H1 (cell line): ENCODE measurements at regions not wholly inside any gene's neighbourhood (a gene's known extent, or its start where the extent isn't known, plus 50 kb on each side); places are given as distances from the start of the nearest gene placed in this dataset.

Experiments
- CHD2 ChIP-seq: IDR thresholded peaks from 2 replicates; pipeline ENCODE4 v1.6.1; 2012; ENCODE audit warnings: low read length, improper control_type of control experiment
- CTCF ChIP-seq, 3 experiments: IDR thresholded peaks; 1 replicate in 2 of 3; 2 replicates in 1 of 3; pipeline versions ENCODE4 v1.5.1 to v1.6.1; 2011; ENCODE audit warnings: low read length in 3 of 3, mild to moderate bottlenecking in 3 of 3, inconsistent platforms in 2 of 3, low read depth in 1 of 3, moderate library complexity in 1 of 3; ENCODE audit not compliant: insufficient read depth in 1 of 3; ENCODE audit errors: control extremely low read depth in 1 of 3
- KDM1A ChIP-seq: fragments of 200-600, 300-600 bp; sonication (generic); IDR thresholded peaks from 2 replicates; pipeline ENCODE4 v1.7.1; 2016; ENCODE audit warnings: mild to moderate bottlenecking, low read length, borderline replicate concordance
- POLR2A ChIP-seq, 2 experiments: IDR thresholded peaks; 1 replicate in 1 of 2; 2 replicates in 1 of 2; pipeline ENCODE4 v1.6.1; 2011; ENCODE audit warnings: low read depth in 2 of 2, low read length in 2 of 2, mild to moderate bottlenecking in 2 of 2; ENCODE audit errors: control extremely low read depth in 1 of 2

- TF ChIP-seq CHD2 (no peak), POLR2A (IDR thresholded peaks at IDR 0.05; ENCODE audit: control extremely low read depth in 1 of 2, low read depth in 2 of 2, low read length in 2 of 2) (no peak), CTCF (IDR thresholded peaks at IDR 0.05; ENCODE audit: control extremely low read depth in 1 of 3, insufficient read depth in 1 of 3, low read depth in 1 of 3, low read length in 3 of 3) (no peak), KDM1A (no peak)
These were observed 183.4 kb upstream of the VIPR2 start for GRCh38 chr7:159328096-159328495.
